Daoy (cell line): ENCODE measurements at regions not wholly inside any gene's neighbourhood (a gene's known extent, or its start where the extent isn't known, plus 50 kb on each side); places are given as distances from the start of the nearest gene placed in this dataset.

ENCODE experiments used
- DNase-seq: peaks from one replicate; pipeline ENCODE4 v3.0.0-alpha.2; 2015; ENCODE audit warnings: low read depth

GRCh38 chr7:8379264-8379663 is 54.1 kb upstream of the NXPH1 start:
- DNase-seq = no peak

- no peak for DNase-seq
These were observed 53.3 kb upstream of the NXPH1 start for GRCh38 chr7:8380130-8380529.

GRCh38 chr7:8382004-8382730 is 51.2 kb upstream of the NXPH1 start:
- no peak for DNase-seq
